ENCODE measurements at regions not wholly inside any gene's neighbourhood (a gene's known extent, or its start where the extent isn't known, plus 50 kb on each side); places are given as distances from the start of the nearest gene placed in this dataset.

DNA sequence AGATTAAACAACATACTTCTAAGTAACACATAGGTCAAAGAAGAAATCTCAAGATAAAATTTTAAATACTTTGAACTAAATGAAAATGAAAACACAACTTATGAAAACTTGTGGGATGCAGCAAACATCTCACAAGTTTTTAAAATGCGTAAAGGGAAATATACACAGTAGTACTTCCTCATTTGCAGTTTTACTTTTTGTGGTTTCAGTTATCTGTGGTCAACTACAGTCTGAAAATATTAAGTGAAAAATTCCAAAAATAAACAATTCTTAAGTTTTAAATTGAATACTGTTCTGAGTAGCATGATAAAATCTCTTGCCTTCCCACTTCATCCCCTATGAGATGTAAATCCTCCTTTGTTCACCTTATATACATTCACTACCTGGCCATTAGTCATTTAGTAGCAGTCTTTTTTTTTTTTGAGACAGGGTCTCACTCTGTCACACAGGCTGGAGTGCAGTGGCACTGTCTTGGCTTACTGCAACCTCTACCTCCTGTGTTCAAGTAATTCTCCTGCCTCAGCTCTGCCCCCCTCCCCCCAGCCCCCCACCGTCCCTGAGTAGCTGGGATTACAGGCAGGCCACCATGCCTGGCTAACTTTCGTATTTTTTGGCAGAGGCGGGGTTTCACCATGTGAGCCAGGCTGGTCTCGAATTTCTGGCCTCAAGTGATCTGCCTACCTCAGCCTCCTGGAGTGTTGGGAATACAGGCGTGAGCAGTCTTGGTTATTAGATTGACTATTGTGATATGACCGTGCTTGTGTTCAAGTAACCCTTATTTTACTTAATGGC lies 154.6 kb upstream of the AHI1 start:
- POLR2A ChIA-PET, result no interaction called here
- DNase-seq (ENCODE audit: low spot score) (no peak), FAIRE-seq (no peak), ATAC-seq (no peak)
- Histone ChIP-seq H3K9ac (ENCODE audit: insufficient read depth, low read depth, low read length) (no peak overlapping the region), H3K4me2 (ENCODE audit: low read depth, low read length) (no peak overlapping the region), H3K27me3 (ENCODE audit: control insufficient read depth in 1 of 2, insufficient read depth in 2 of 2, low read length in 2 of 2) (no peaks in the 10 kb centered on the region), H3K27ac (ENCODE audit: extremely low read length, insufficient read depth, low read length) (no peak overlapping the region), H3K9me3 (ENCODE audit: low read length) (peaks cover 15% of the 10 kb centered on the region; the same call in 1 of the 2 replicates), H3K4me1 (ENCODE audit: insufficient read depth, low read length) (no peaks in the 10 kb centered on the region), H2AFZ (ENCODE audit: low read length) (no peak overlapping the region), H3K4me3 (replicated peaks in 1 of 3; ENCODE audit: insufficient read depth in 1 of 3, low read depth in 2 of 3, low read length in 3 of 3) (no peak overlapping the region), H3K79me2 (ENCODE audit: insufficient read depth, low read length) (no peaks in the 10 kb centered on the region), H4K20me1 (ENCODE audit: insufficient read depth, low read length) (no peaks in the 10 kb centered on the region), H3K36me3 (replicated peaks in 1 of 2; ENCODE audit: control insufficient read depth in 1 of 2, insufficient read depth in 2 of 2, low read length in 2 of 2) (no peaks in the 10 kb centered on the region)
- BruUV-seq (replicated peaks), result no TSS peak
- CTCF ChIA-PET (ENCODE audit: low intra/inter-chr PET ratio, low total read pairs), result no interaction called here
- intact Hi-C loops (cut with micrococcal nuclease; ENCODE audit: unreplicated experiment), result no loop called here
- in situ Hi-C loops (cut with HindIII; ENCODE audit: extremely low pct_ligation_motif_present, low pct_unique_long_range_greater_than_20kb), result no loop called here
- 16% methylated on average over 7 of the region's 7 CpGs for WGBS (ENCODE audit: low lambda C conversion rate)
- TF ChIP-seq ZNF883 (CRISPR knock-in tag; IDR thresholded peaks at IDR 0.05; ENCODE audit: not compliant biosample characterization) (no peak), ZNF564 (CRISPR knock-in tag; IDR thresholded peaks at IDR 0.05) (no peak), ZNF878 (CRISPR knock-in tag; IDR thresholded peaks at IDR 0.05) (no peak), PCBP2 (optimal IDR thresholded peaks at IDR 0.05; ENCODE audit: low read depth, low read length, poor library complexity, severe bottlenecking) (no peak), REXO4 (CRISPR knock-in tag; IDR thresholded peaks at IDR 0.05; ENCODE audit: borderline replicate concordance) (no peak), ZNF550 (CRISPR knock-in tag; IDR thresholded peaks at IDR 0.05; ENCODE audit: borderline replicate concordance) (no peak), ZNF333 (CRISPR knock-in tag; IDR thresholded peaks at IDR 0.05; ENCODE audit: borderline replicate concordance) (no peak), SETDB1 (CRISPR knock-in tag; IDR thresholded peaks at IDR 0.05; ENCODE audit: borderline replicate concordance) (no peak), TBX2 (CRISPR knock-in tag; IDR thresholded peaks at IDR 0.05; ENCODE audit: borderline replicate concordance) (no peak), ZNF615 (CRISPR knock-in tag; IDR thresholded peaks at IDR 0.05; ENCODE audit: borderline replicate concordance) (no peak), ZBTB42 (CRISPR knock-in tag; IDR thresholded peaks at IDR 0.05) (no peak), MXI1 (IDR thresholded peaks at IDR 0.05; ENCODE audit: borderline replicate concordance, low read depth, low read length) (no peak)
- TF ChIP-seq, protein P1, sequence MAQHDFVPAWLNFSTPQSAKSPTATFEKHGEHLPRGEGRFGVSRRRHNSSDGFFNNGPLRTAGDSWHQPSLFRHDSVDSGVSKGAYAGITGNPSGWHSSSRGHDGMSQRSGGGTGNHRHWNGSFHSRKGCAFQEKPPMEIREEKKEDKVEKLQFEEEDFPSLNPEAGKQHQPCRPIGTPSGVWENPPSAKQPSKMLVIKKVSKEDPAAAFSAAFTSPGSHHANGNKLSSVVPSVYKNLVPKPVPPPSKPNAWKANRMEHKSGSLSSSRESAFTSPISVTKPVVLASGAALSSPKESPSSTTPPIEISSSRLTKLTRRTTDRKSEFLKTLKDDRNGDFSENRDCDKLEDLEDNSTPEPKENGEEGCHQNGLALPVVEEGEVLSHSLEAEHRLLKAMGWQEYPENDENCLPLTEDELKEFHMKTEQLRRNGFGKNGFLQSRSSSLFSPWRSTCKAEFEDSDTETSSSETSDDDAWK (CRISPR knock-in tag; IDR thresholded peaks at IDR 0.05), result no peak
- TF ChIP-seq, protein P2, sequence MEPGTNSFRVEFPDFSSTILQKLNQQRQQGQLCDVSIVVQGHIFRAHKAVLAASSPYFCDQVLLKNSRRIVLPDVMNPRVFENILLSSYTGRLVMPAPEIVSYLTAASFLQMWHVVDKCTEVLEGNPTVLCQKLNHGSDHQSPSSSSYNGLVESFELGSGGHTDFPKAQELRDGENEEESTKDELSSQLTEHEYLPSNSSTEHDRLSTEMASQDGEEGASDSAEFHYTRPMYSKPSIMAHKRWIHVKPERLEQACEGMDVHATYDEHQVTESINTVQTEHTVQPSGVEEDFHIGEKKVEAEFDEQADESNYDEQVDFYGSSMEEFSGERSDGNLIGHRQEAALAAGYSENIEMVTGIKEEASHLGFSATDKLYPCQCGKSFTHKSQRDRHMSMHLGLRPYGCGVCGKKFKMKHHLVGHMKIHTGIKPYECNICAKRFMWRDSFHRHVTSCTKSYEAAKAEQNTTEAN (CRISPR knock-in tag; conservative IDR thresholded peaks at IDR 0.05), result no peak
- TF ChIP-seq, protein P3, sequence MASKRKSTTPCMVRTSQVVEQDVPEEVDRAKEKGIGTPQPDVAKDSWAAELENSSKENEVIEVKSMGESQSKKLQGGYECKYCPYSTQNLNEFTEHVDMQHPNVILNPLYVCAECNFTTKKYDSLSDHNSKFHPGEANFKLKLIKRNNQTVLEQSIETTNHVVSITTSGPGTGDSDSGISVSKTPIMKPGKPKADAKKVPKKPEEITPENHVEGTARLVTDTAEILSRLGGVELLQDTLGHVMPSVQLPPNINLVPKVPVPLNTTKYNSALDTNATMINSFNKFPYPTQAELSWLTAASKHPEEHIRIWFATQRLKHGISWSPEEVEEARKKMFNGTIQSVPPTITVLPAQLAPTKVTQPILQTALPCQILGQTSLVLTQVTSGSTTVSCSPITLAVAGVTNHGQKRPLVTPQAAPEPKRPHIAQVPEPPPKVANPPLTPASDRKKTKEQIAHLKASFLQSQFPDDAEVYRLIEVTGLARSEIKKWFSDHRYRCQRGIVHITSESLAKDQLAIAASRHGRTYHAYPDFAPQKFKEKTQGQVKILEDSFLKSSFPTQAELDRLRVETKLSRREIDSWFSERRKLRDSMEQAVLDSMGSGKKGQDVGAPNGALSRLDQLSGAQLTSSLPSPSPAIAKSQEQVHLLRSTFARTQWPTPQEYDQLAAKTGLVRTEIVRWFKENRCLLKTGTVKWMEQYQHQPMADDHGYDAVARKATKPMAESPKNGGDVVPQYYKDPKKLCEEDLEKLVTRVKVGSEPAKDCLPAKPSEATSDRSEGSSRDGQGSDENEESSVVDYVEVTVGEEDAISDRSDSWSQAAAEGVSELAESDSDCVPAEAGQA (IDR thresholded peaks at IDR 0.05; ENCODE audit: low read depth), result no peak
- TF ChIP-seq, protein P3 (CRISPR knock-in tag; IDR thresholded peaks at IDR 0.05; ENCODE audit: borderline replicate concordance), result no peak

All from HepG2 (cell line).